ENCODE measurements at regions not wholly inside any gene's neighbourhood (a gene's known extent, or its start where the extent isn't known, plus 50 kb on each side); places are given as distances from the start of the nearest gene placed in this dataset.

DNA sequence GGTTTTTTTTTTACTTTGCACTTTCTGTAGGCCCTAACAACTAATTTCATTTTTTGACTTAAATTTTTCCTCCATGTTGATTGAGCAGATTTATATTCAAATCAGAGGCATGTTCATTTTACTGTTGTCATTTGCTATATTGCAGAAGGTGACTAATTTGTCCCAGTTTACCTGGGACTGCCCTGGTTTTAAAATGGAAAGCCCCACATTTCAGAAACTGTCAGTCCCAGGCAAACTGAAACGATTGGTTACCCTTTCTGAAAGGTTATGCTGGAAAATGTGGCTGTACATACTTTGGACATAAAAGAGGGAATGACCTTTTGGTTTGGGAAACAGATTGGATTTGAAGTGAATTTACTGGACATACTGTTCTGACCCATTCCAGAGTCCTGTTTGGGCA, 160.0 kb downstream of the SPCS3 start:
- FAIRE-seq, result no peak
- TF ChIP-seq POLR2AphosphoS5 (IDR thresholded peaks at IDR 0.05; ENCODE audit: low read depth, low read length) (no peak), POLR2A (IDR thresholded peaks at IDR 0.05; ENCODE audit: low read depth, low read length) (no peak), TAF1 (IDR thresholded peaks at IDR 0.05; ENCODE audit: borderline replicate concordance, low read depth, low read length) (no peak)
- DNase-seq (ENCODE audit: insufficient read length), result no peak

- no peak for TF ChIP-seq POLR2A (IDR thresholded peaks at IDR 0.05; ENCODE audit: low read depth, low read length)
- TF ChIP-seq TAF1 (IDR thresholded peaks at IDR 0.05; ENCODE audit: borderline replicate concordance, low read depth, low read length), result no peak
- no peak for TF ChIP-seq POLR2AphosphoS5 (IDR thresholded peaks at IDR 0.05; ENCODE audit: low read depth, low read length)
- DNase-seq (ENCODE audit: insufficient read length) (no peak), FAIRE-seq (no peak)
These were observed 163.2 kb downstream of the SPCS3 start for GRCh38 chr4:176482972-176483371.

DNA sequence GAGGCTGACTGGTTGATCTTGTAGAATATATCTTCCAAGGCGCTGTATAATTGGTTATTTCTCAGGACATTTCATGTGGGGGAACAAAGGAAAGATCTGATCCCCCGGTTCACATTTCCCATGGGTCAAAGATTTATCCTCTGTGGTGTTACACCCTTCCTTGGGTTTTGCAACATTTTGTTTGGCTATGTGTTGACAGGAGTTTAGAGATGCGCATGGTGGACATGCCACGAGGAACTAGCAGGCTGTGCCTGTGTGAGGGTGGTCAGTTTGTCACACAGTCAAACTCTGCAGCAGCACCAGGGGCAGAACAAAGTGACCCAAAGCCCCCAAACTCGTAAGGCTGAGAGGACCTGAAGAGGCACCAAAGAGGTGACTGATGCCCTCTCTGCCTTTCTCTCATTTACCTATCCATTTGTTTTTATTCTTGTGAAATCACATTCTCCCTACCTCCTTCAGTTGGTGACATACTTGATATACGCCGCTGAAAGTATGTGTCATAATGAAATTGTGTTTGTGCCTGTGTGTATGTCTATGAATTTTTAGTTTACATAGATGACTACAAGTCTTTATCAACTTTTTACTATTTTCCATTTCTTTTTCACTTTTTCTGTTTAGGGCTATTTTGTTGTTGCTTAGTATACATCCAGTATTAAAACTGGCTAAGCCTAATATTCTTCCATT, 164.7 kb downstream of the SPCS3 start:
- no peak for DNase-seq (ENCODE audit: insufficient read length)
- no peak for FAIRE-seq
- no peak for TF ChIP-seq TAF1 (IDR thresholded peaks at IDR 0.05; ENCODE audit: borderline replicate concordance, low read depth, low read length)
- TF ChIP-seq POLR2A (IDR thresholded peaks at IDR 0.05; ENCODE audit: low read depth, low read length), result no peak
- no peak for TF ChIP-seq POLR2AphosphoS5 (IDR thresholded peaks at IDR 0.05; ENCODE audit: low read depth, low read length)

- no peak for DNase-seq (ENCODE audit: insufficient read length)
- FAIRE-seq, result no peak
- TF ChIP-seq POLR2A (IDR thresholded peaks at IDR 0.05; ENCODE audit: low read depth, low read length) (no peak), POLR2AphosphoS5 (IDR thresholded peaks at IDR 0.05; ENCODE audit: low read depth, low read length) (no peak), TAF1 (IDR thresholded peaks at IDR 0.05; ENCODE audit: borderline replicate concordance, low read depth, low read length) (no peak)
These were observed 169.2 kb downstream of the SPCS3 start for GRCh38 chr4:176489001-176489400.

DNA sequence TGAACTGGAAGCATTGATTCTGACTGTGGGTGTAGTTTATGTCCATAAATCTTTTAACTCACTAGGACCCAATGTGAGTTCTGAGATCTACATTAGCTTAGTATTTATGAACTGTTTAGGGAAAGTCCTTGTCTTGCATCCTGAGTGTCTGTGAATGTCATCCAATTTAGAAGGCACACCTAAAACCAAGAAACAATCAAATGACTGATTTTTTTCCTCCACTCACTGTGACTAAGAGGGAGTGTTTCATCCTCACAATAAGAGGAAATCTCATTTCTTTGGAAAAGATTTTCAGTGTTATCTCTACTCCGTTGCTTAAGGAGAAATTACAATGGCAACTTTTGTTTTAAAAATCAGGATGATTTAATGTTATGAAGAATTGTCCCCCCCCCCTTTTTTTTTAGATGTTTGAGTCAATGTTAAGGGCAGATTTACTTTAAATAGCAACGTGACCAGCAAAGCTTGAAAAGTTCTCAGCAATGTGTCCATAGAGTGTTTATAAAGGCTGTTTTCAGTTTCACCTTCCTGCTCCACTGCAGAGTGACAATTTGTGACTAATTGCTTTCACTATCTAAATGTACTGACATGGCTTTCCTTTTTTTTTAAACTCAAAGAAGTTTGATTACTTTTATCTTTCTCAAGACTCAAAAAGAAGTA, 173.0 kb downstream of the SPCS3 start:
- DNase-seq (ENCODE audit: insufficient read length), result no peak
- FAIRE-seq, result peak; percentile 61

GRCh38 chr4:176498617-176499256, 179.0 kb downstream of the SPCS3 start:
- TF ChIP-seq POLR2AphosphoS5 (IDR thresholded peaks at IDR 0.05; ENCODE audit: low read depth, low read length) (no peak), POLR2A (IDR thresholded peaks at IDR 0.05; ENCODE audit: low read depth, low read length) (no peak), TAF1 (IDR thresholded peaks at IDR 0.05; ENCODE audit: borderline replicate concordance, low read depth, low read length) (no peak)
- FAIRE-seq (no peak), DNase-seq (ENCODE audit: insufficient read length) (no peak)

More for the DNA sequence above, 173.0 kb downstream of the SPCS3 start:
- no peak for TF ChIP-seq TAF1 (IDR thresholded peaks at IDR 0.05; ENCODE audit: borderline replicate concordance, low read depth, low read length)

GRCh38 chr4:176499518-176499917, 179.8 kb downstream of the SPCS3 start:
- FAIRE-seq, result no peak
- DNase-seq (ENCODE audit: insufficient read length), result no peak
- TF ChIP-seq POLR2A (IDR thresholded peaks at IDR 0.05; ENCODE audit: low read depth, low read length), result no peak
- no peak for TF ChIP-seq TAF1 (IDR thresholded peaks at IDR 0.05; ENCODE audit: borderline replicate concordance, low read depth, low read length)
- no peak for TF ChIP-seq POLR2AphosphoS5 (IDR thresholded peaks at IDR 0.05; ENCODE audit: low read depth, low read length)

- TF ChIP-seq TAF1 (IDR thresholded peaks at IDR 0.05; ENCODE audit: borderline replicate concordance, low read depth, low read length), result no peak
- TF ChIP-seq POLR2A (IDR thresholded peaks at IDR 0.05; ENCODE audit: low read depth, low read length), result no peak
- TF ChIP-seq POLR2AphosphoS5 (IDR thresholded peaks at IDR 0.05; ENCODE audit: low read depth, low read length), result no peak
- no peak for FAIRE-seq
- DNase-seq (ENCODE audit: insufficient read length), result no peak
These were observed 181.1 kb downstream of the SPCS3 start for GRCh38 chr4:176500894-176501293.

DNA sequence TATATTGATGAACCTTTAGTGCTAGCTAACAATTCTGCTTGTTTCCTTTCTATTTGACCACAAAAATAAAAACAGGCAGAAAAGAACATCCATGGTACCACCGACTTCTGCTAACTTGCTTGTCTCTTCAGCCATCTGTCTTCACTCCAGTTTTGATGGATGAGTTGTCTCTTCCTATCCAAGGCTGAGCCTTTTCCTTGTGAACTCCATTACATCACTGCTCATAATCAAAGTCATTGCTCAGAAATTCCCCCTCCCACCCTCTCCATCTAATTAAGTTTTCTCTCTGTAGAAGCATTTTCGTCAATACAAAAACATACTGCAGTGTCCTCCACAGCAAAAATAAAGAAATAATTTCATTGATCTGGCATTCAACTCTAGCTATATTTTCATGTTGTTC, 184.4 kb downstream of the SPCS3 start:
- TF ChIP-seq POLR2A (IDR thresholded peaks at IDR 0.05; ENCODE audit: low read depth, low read length) (no peak), TAF1 (IDR thresholded peaks at IDR 0.05; ENCODE audit: borderline replicate concordance, low read depth, low read length) (no peak), POLR2AphosphoS5 (IDR thresholded peaks at IDR 0.05; ENCODE audit: low read depth, low read length) (no peak)
- FAIRE-seq (no peak), DNase-seq (ENCODE audit: insufficient read length) (no peak)

DNA sequence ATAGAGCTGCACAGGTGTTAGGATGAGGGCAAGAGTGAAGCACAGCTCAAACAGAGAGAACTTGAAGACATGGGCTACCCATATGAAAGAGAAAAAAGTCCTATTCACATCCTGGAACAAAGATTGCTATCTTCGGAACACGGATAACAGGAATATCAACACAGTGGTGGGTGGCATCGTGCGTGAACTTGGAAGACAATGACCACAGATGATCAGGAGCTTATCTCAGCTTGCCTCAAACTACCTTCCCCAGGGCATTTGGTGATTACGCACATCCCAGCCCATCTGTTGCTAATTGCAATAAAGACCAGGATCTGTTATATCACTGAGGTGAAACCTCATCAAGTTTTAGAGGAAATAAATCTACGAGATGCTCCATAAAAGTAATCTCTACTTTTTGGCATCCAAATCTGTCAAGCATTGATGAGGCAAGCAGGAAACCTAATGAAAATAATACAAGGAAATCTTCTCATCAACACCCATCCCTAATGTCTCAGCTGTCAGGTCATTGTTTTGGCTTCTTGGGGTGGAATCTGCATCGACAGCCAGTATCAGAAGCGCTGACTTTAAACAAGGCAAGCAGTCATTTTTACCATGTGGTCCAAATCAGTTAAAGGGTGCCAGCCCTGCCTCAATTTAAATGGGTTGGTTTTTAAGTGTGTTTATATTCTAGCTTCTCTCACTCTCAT, 188.2 kb downstream of the SPCS3 start:
- FAIRE-seq (no peak), DNase-seq (ENCODE audit: insufficient read length) (no peak)
- TF ChIP-seq POLR2AphosphoS5 (IDR thresholded peaks at IDR 0.05; ENCODE audit: low read depth, low read length) (no peak), TAF1 (IDR thresholded peaks at IDR 0.05; ENCODE audit: borderline replicate concordance, low read depth, low read length) (no peak), POLR2A (IDR thresholded peaks at IDR 0.05; ENCODE audit: low read depth, low read length) (no peak)

DNA sequence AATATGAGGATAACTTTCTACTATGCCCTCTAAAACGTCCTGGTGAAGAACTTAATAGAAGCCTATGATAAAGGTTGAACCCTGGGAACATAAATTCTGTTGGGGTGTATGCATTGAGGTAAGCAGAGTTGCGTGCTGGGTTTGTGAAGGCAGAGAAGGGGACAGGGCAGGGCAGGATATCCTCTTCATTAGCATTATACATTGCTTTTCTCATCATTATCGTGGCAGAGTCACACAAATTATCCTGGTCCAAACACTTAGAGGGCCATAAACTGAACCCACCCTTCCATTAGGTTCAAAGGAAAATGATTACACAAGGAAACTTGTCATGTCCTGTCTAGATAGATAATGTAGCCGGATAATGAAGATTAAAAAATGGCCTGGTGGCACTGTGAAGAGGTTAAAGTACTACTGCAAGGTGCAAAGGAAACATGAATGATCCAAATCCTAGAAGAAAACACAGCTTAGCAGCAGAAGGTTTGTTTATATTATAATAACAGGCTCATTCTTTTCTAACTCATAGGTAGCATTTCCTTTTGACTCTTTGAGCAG, 189.1 kb downstream of the SPCS3 start:
- DNase-seq (ENCODE audit: insufficient read length) (no peak), FAIRE-seq (no peak)
- TF ChIP-seq POLR2A (IDR thresholded peaks at IDR 0.05; ENCODE audit: low read depth, low read length) (no peak), TAF1 (IDR thresholded peaks at IDR 0.05; ENCODE audit: borderline replicate concordance, low read depth, low read length) (no peak)
